H9 (cell line): ENCODE measurements at regions not wholly inside any gene's neighbourhood (a gene's known extent, or its start where the extent isn't known, plus 50 kb on each side); places are given as distances from the start of the nearest gene placed in this dataset.

ENCODE experiments used
- DNase-seq: peaks from one replicate; pipeline ENCODE4 v3.0.0-alpha.2; 2017
- H2AFZ ChIP-seq: one replicate; pipeline ENCODE4 v1.6.1; 2013; ENCODE audit warnings: mild to moderate bottlenecking, low read length, control low read depth, moderate library complexity
- H2AK5ac ChIP-seq: 2 replicates; pipeline ENCODE4 v1.6.1; 2013; ENCODE audit warnings: low read length, control low read depth, mixed read lengths; ENCODE audit not compliant: insufficient read length
- H2BK120ac ChIP-seq: one replicate; pipeline ENCODE4 v1.6.1; 2013; ENCODE audit warnings: low read depth, mild to moderate bottlenecking, low read length, control low read depth, inconsistent platforms; ENCODE audit not compliant: poor library complexity, severe bottlenecking
- H2BK12ac ChIP-seq: 2 replicates; pipeline ENCODE4 v1.6.1; 2013; ENCODE audit warnings: low read length, control low read depth, mixed read lengths, low read depth; ENCODE audit not compliant: insufficient read length
- H2BK15ac ChIP-seq: 2 replicates; pipeline ENCODE4 v1.6.1; 2013; ENCODE audit warnings: low read depth, low read length, control low read depth
- H2BK20ac ChIP-seq: one replicate; pipeline ENCODE4 v1.6.1; 2013; ENCODE audit warnings: low read depth, mild to moderate bottlenecking, low read length, control low read depth, inconsistent platforms; ENCODE audit not compliant: poor library complexity, severe bottlenecking
- H2BK5ac ChIP-seq: 2 replicates; pipeline ENCODE4 v1.6.1; 2013; ENCODE audit warnings: low read length, control low read depth, mixed read lengths; ENCODE audit not compliant: insufficient read length
- H3K14ac ChIP-seq: 2 replicates; pipeline ENCODE4 v1.6.1; 2013; ENCODE audit warnings: low read length, control low read depth; ENCODE audit not compliant: insufficient read depth
- H3K18ac ChIP-seq: 2 replicates; pipeline ENCODE4 v1.6.1; 2013; ENCODE audit warnings: low read depth, mild to moderate bottlenecking, mixed read lengths, low read length, control low read depth; ENCODE audit not compliant: insufficient read length
- H3K23ac ChIP-seq: 2 replicates; pipeline ENCODE4 v1.6.1; 2013; ENCODE audit warnings: low read length, control low read depth, mixed read lengths, low read depth; ENCODE audit not compliant: insufficient read length
- H3K23me2 ChIP-seq: 2 replicates; pipeline ENCODE4 v1.6.1; 2013; ENCODE audit warnings: low read depth, mild to moderate bottlenecking, mixed read lengths, low read length, control low read depth; ENCODE audit not compliant: insufficient read length, poor library complexity, severe bottlenecking
- H3K27ac ChIP-seq: 2 replicates; pipeline ENCODE4 v1.5.1; 2013; ENCODE audit warnings: low read length, control low read depth, mixed read lengths, low read depth; ENCODE audit not compliant: insufficient read length
- H3K27me3 ChIP-seq: 2 replicates; pipeline ENCODE4 v1.6.1; 2013; ENCODE audit warnings: low read length, control low read depth, inconsistent platforms; ENCODE audit not compliant: insufficient read depth
- H3K4ac ChIP-seq: 2 replicates; pipeline ENCODE4 v1.6.1; 2013; ENCODE audit warnings: low read depth, mild to moderate bottlenecking, control low read depth, inconsistent platforms, low read length, moderate library complexity
- H3K4me1 ChIP-seq: 2 replicates; pipeline ENCODE4 v1.6.1; 2013; ENCODE audit warnings: low read length, control low read depth, inconsistent platforms; ENCODE audit not compliant: insufficient read depth
- H3K4me2 ChIP-seq: 2 replicates; pipeline ENCODE4 v1.6.1; 2013; ENCODE audit warnings: low read length, control low read depth, mixed read lengths; ENCODE audit not compliant: insufficient read length, insufficient read depth
- H3K56ac ChIP-seq: 2 replicates; pipeline ENCODE4 v1.6.1; 2013; ENCODE audit warnings: low read depth, mild to moderate bottlenecking, mixed read lengths, low read length, control low read depth; ENCODE audit not compliant: insufficient read length
- H3K79me1 ChIP-seq: 2 replicates; pipeline ENCODE4 v1.6.1; 2013; ENCODE audit warnings: low read depth, mild to moderate bottlenecking, moderate library complexity, low read length, control low read depth, inconsistent platforms; ENCODE audit not compliant: insufficient read depth, poor library complexity, severe bottlenecking
- H3K79me2 ChIP-seq: 2 replicates; pipeline ENCODE4 v1.6.1; 2013; ENCODE audit warnings: low read length, control low read depth, inconsistent platforms; ENCODE audit not compliant: insufficient read depth
- H3K9ac ChIP-seq: 2 replicates; pipeline ENCODE4 v1.6.1; 2013; ENCODE audit warnings: low read length, control low read depth, mixed read lengths; ENCODE audit not compliant: insufficient read length; ENCODE audit errors: extremely low read depth
- H3K9me3 ChIP-seq: one replicate; pipeline ENCODE4 v1.6.1; 2013; ENCODE audit warnings: low read depth, low read length, inconsistent platforms; ENCODE audit not compliant: control insufficient read depth
- H3T11ph ChIP-seq: one replicate; pipeline ENCODE4 v1.6.1; 2013; ENCODE audit warnings: mild to moderate bottlenecking, low read length, control low read depth, inconsistent platforms
- H4K20me1 ChIP-seq: one replicate; pipeline ENCODE4 v1.6.1; 2013; ENCODE audit not compliant: control insufficient read depth, insufficient read length, insufficient read depth
- H4K5ac ChIP-seq: 2 replicates; pipeline ENCODE4 v1.6.1; 2013; ENCODE audit warnings: low read depth, mild to moderate bottlenecking, mixed read lengths, low read length, control low read depth; ENCODE audit not compliant: insufficient read length
- H4K8ac ChIP-seq: replicated peaks from 2 replicates; pipeline ENCODE4 v1.6.1; 2013; ENCODE audit warnings: low read length, control low read depth, mixed read lengths, low read depth; ENCODE audit not compliant: insufficient read length
- H4K91ac ChIP-seq: 2 replicates; pipeline ENCODE4 v1.6.1; 2013; ENCODE audit warnings: low read depth, mild to moderate bottlenecking, moderate library complexity, mixed read lengths, low read length, control low read depth; ENCODE audit not compliant: insufficient read length
- H3K27ac Mint-ChIP-seq, 3 experiments: 2 replicates in 2 of 3; 3 replicates in 1 of 3; pipeline ENCODE4 v1.8.0; 2020 to 2021; ENCODE audit warnings: mixed read lengths in 3 of 3, mild to moderate bottlenecking in 1 of 3, moderate library complexity in 1 of 3
- H3K27me3 Mint-ChIP-seq: 2 replicates; pipeline ENCODE4 v1.8.0; 2021; ENCODE audit warnings: low read depth, mild to moderate bottlenecking, moderate library complexity, mixed read lengths
- H3K36me3 Mint-ChIP-seq, 3 experiments: 2 replicates in 2 of 3; 3 replicates in 1 of 3; pipeline ENCODE4 v1.8.0; 2020 to 2021; ENCODE audit warnings: low read depth in 3 of 3, mixed read lengths in 3 of 3; ENCODE audit not compliant: insufficient read depth in 1 of 3
- H3K4me1 Mint-ChIP-seq, 2 experiments: 2 replicates each; pipeline ENCODE4 v1.8.0; 2020; ENCODE audit warnings: mixed read lengths in 2 of 2
- H3K4me3 Mint-ChIP-seq, 2 experiments: 2 replicates in 1 of 2; 3 replicates in 1 of 2; pipeline ENCODE4 v1.8.0; 2020 to 2021; ENCODE audit warnings: mild to moderate bottlenecking in 2 of 2, mixed read lengths in 2 of 2, moderate library complexity in 1 of 2
- H3K9me3 Mint-ChIP-seq, 2 experiments: 2 replicates in 1 of 2; 3 replicates in 1 of 2; pipeline ENCODE4 v1.8.0; 2020; ENCODE audit warnings: mild to moderate bottlenecking in 2 of 2, mixed read lengths in 2 of 2, moderate library complexity in 1 of 2
- WGBS: extraction: QIAGEN DNeasy Blood & Tissue Kit; methylation state at CpG from one replicate; pipeline ENCODE4 v1.1.7; 2013; ENCODE audit warnings: missing lambda C conversion rate, low lambda C conversion rate, mixed read lengths; ENCODE audit not compliant: insufficient read length; ENCODE audit errors: extremely low coverage; 5-methylcytosine and 5-hydroxymethylcytosine counted together
- TF ChIP-seq, protein P1 (sequence below): fragments of 200-600 bp; sonication (generic); conservative IDR thresholded peaks from 3 replicates; pipeline ENCODE4 v1.8.0; 2021; ENCODE audit warnings: antibody characterized with exemption, mild to moderate bottlenecking

DNA sequence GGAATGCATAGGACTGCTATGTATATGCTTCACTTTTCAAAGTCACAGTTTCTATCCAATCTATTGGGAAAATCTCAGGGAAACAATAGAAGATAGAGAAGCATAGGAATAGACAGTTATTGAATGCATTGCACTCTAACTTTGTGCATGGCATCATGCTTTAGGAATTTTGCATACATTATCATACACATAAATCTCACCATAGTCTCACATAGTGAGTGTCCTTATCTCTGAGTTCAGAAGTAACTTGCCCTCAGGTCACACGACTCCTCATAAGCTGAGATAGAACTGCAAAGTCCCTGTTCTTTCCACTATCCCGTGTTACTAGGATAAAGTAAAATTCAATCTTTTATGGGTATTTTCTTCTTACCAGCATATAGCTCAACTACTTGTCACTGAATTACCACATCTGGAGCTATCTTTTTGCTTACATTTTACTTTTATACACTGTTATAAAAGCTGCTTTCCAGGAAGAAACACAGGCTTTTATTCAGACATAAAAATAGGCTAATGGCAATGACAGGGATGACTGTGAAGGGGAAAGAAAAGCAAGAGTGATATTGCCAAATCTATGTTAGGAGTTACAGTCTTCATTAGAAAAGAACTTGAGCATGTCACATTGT, 666.9 kb downstream of the XIRP2 start:
- H3K4me1 Mint-ChIP-seq, result peaks cover 8 to 13% of the 10 kb centered on the region in 2 experiments
- no peak overlapping the region for H3K14ac ChIP-seq
- no peak overlapping the region for H3K9ac ChIP-seq

More for the DNA sequence above, 666.9 kb downstream of the XIRP2 start:
- Mint-ChIP-seq H3K27me3 (no peaks in the 10 kb centered on the region), H3K4me3 (no peak overlapping the region), H3K36me3 (peaks cover 36 to 58% (median 44%) of the 10 kb centered on the region in 3 experiments), H3K27ac (no peak overlapping the region), H3K9me3 (peaks cover 30 to 36% of the 10 kb centered on the region in 2 experiments)
- Histone ChIP-seq H2AK5ac (no peak overlapping the region), H3K56ac (no peak overlapping the region), H2BK20ac (no peak overlapping the region), H4K20me1 (no peaks in the 10 kb centered on the region), H3K4ac (no peak overlapping the region), H3K79me1 (no peaks in the 10 kb centered on the region), H4K91ac (no peak overlapping the region), H2AFZ (no peak overlapping the region), H3K27ac (no peak overlapping the region), H4K5ac (no peak overlapping the region), H3K27me3 (no peaks in the 10 kb centered on the region), H3T11ph (no peak overlapping the region), H3K4me2 (no peak overlapping the region), H3K79me2 (no peaks in the 10 kb centered on the region), H2BK15ac (no peak overlapping the region), H2BK5ac (no peak overlapping the region), H3K23me2 (no peaks in the 10 kb centered on the region), H4K8ac (no peak overlapping the region), H3K4me1 (no peaks in the 10 kb centered on the region), H2BK12ac (no peak overlapping the region), H2BK120ac (no peak overlapping the region), H3K18ac (no peak overlapping the region), H3K9me3 (peaks cover 14% of the 10 kb centered on the region), H3K23ac (no peak overlapping the region)
- DNase-seq, result no peak
- TF ChIP-seq, protein P1, sequence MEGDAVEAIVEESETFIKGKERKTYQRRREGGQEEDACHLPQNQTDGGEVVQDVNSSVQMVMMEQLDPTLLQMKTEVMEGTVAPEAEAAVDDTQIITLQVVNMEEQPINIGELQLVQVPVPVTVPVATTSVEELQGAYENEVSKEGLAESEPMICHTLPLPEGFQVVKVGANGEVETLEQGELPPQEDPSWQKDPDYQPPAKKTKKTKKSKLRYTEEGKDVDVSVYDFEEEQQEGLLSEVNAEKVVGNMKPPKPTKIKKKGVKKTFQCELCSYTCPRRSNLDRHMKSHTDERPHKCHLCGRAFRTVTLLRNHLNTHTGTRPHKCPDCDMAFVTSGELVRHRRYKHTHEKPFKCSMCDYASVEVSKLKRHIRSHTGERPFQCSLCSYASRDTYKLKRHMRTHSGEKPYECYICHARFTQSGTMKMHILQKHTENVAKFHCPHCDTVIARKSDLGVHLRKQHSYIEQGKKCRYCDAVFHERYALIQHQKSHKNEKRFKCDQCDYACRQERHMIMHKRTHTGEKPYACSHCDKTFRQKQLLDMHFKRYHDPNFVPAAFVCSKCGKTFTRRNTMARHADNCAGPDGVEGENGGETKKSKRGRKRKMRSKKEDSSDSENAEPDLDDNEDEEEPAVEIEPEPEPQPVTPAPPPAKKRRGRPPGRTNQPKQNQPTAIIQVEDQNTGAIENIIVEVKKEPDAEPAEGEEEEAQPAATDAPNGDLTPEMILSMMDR, result no peak
- no CpG with 5 or more reads among the region's 2 CpGs for WGBS
